ENCODE measurements at regions not wholly inside any gene's neighbourhood (a gene's known extent, or its start where the extent isn't known, plus 50 kb on each side); places are given as distances from the start of the nearest gene placed in this dataset.

DNA sequence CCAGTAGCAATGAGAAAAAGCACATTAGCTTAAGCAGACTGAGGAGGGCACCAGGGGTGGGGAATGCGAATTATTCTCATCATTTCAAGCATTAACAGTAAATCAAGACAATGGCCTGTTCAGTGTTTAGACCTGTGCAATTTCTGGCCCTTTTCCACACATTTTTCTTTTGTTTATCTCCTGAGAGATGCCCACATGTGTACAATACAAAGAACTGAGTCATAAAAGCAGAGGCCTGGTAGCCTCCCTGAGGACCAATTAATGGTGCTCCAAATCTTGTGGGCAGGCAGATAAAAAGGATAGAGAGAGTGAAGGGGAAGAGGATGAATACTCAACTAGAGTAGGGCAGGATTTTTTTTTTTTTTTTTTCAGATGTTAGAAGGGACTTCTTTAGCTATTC lies 480.8 kb downstream of the RERGL start:
- Histone ChIP-seq H3K4me1 (ENCODE audit: low read depth) (no peaks in the 10 kb centered on the region), H3K4me3 (no peak overlapping the region), H3K27me3 (no peaks in the 10 kb centered on the region), H3K27ac (no peak overlapping the region), H3K9me3 (ENCODE audit: low read depth) (no peaks in the 10 kb centered on the region), H3K36me3 (no peaks in the 10 kb centered on the region)
- TF ChIP-seq, protein P1, sequence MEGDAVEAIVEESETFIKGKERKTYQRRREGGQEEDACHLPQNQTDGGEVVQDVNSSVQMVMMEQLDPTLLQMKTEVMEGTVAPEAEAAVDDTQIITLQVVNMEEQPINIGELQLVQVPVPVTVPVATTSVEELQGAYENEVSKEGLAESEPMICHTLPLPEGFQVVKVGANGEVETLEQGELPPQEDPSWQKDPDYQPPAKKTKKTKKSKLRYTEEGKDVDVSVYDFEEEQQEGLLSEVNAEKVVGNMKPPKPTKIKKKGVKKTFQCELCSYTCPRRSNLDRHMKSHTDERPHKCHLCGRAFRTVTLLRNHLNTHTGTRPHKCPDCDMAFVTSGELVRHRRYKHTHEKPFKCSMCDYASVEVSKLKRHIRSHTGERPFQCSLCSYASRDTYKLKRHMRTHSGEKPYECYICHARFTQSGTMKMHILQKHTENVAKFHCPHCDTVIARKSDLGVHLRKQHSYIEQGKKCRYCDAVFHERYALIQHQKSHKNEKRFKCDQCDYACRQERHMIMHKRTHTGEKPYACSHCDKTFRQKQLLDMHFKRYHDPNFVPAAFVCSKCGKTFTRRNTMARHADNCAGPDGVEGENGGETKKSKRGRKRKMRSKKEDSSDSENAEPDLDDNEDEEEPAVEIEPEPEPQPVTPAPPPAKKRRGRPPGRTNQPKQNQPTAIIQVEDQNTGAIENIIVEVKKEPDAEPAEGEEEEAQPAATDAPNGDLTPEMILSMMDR (IDR thresholded peaks at IDR 0.05; ENCODE audit: low read depth, low read length), result no peak
- no peak for DNase-seq (ENCODE audit: low read depth in 1 of 2, low spot score in 1 of 2)

DNA sequence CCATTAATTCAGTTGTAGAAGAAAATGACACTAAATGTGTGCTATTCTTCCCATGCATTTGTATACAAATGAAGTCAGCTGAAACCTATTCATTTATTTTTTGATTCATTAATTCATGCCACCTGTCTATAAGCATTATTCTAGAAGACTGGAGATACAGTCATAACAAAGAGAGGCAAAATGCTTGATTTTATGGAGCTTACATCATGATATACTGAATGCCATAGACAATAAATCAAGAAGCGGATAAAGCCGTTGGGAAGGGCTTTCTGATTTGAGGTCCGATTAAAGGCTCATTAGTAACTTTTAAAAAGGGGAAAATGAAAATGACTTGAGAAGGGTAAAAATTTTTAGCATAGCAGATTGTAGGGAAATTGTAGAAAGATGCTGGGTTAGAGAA lies 494.9 kb downstream of the RERGL start:
- H3K27me3 ChIP-seq, result no peaks in the 10 kb centered on the region
- no peak for DNase-seq (ENCODE audit: low read depth in 1 of 2, low spot score in 1 of 2)
- no peak overlapping the region for H3K4me3 ChIP-seq
- TF ChIP-seq, protein P1 (IDR thresholded peaks at IDR 0.05; ENCODE audit: low read depth, low read length), result no peak
- H3K36me3 ChIP-seq, result no peaks in the 10 kb centered on the region
- no peak overlapping the region for H3K27ac ChIP-seq
- no peaks in the 10 kb centered on the region for H3K9me3 ChIP-seq (ENCODE audit: low read depth)
- no peaks in the 10 kb centered on the region for H3K4me1 ChIP-seq (ENCODE audit: low read depth)

DNA sequence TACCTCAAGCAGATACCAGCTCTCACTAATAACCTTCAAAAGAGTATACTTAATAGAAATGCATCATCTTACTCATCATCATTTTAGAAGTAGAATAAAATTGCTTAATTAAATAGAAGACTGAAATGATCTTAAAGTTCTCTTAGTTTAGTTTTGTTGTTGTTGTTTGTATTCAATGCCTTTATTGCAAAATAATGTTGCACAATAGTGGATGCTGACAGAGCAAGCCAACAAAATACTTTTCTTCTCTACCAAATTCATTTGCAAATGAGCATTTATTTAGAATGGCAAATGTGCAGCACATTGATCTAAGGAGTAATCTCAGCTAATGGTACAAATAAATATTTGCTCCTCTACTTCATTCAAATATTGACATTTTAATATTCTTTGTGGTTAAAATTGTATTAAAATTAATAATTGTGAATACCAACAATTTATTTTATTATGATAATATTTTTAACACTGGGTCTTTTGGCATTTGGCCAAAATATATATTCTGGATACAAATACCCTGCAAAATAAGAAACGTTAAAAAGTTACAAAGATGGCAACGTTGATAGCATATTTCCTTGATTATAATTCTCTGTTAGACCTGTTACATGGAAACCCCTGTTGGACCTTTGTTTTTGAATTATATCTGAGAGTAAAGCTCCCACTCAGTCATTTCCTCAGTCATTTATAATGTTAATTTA lies 496.1 kb downstream of the RERGL start:
- Histone ChIP-seq H3K27ac (no peak overlapping the region), H3K4me3 (no peak overlapping the region), H3K9me3 (ENCODE audit: low read depth) (no peaks in the 10 kb centered on the region), H3K4me1 (ENCODE audit: low read depth) (no peaks in the 10 kb centered on the region), H3K27me3 (no peaks in the 10 kb centered on the region), H3K36me3 (no peaks in the 10 kb centered on the region)
- DNase-seq (ENCODE audit: low read depth in 1 of 2, low spot score in 1 of 2), result no peak
- TF ChIP-seq, protein P1 (IDR thresholded peaks at IDR 0.05; ENCODE audit: low read depth, low read length), result no peak

DNA sequence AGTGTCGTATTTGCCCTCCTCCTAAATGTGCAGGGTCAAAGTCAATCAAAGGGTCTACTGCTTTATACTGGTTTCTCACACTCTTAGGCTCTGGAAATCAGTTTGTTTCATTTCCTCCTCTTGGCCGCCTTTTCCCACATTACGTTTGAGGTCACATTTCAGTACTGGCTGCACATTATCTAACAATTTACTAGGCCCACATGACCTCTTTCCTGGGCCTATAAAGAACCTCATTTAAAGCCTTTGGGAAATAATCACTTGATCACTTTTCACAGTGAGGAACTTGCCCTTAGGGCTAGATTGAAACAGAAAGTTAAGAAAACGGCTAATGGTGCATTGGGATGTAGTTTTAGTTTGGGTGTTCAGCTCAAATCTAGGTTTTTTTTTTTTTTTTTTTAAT lies 497.5 kb downstream of the RERGL start:
- no peaks in the 10 kb centered on the region for H3K27me3 ChIP-seq
- TF ChIP-seq, protein P1 (IDR thresholded peaks at IDR 0.05; ENCODE audit: low read depth, low read length), result no peak
- no peak overlapping the region for H3K27ac ChIP-seq

DNA sequence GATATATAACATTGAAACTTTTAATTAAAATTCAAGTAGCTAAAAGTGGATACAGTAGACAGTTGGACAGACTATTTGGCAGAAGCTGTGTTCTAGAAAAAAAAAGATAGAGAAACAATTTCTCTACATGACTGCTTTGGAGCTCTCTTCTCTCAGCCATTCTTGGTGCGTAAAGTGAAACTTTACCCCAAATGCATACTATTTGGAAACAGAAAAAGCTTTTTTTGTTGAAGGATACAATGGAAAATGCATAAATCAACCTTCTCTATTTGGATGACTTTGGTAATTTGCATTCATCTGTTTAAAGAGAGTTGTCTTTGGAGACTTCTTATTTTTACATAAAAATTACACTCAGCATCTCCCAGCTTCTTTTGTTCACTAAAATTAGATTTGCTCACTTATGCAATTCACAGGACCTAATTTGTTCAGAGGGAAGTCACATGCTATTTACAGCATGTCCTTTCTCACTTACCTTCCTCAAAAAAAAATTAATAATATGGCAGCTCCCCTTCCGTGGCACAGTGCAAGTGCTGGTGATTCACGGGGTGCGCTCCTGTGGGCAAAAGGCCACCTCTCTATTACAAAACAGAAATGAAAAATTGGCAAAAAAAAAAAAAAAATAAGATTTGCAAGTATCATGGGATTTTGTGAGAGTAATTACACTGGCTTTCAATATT lies 498.9 kb downstream of the RERGL start:
- Histone ChIP-seq H3K27ac (no peak overlapping the region), H3K4me1 (ENCODE audit: low read depth) (no peaks in the 10 kb centered on the region), H3K36me3 (no peaks in the 10 kb centered on the region), H3K27me3 (no peaks in the 10 kb centered on the region), H3K9me3 (ENCODE audit: low read depth) (no peaks in the 10 kb centered on the region), H3K4me3 (no peak overlapping the region)
- DNase-seq (ENCODE audit: low read depth in 1 of 2, low spot score in 1 of 2), result no peak
- TF ChIP-seq, protein P1 (IDR thresholded peaks at IDR 0.05; ENCODE audit: low read depth, low read length), result no peak

More for the DNA sequence above, 497.5 kb downstream of the RERGL start:
- Histone ChIP-seq H3K36me3 (no peaks in the 10 kb centered on the region), H3K4me3 (no peak overlapping the region), H3K9me3 (ENCODE audit: low read depth) (no peaks in the 10 kb centered on the region), H3K4me1 (ENCODE audit: low read depth) (no peaks in the 10 kb centered on the region)
- DNase-seq (ENCODE audit: low read depth in 1 of 2, low spot score in 1 of 2), result no peak

Data from cardiac muscle cell (in vitro differentiated cells and primary cell).